PC-9 (cell line): ENCODE measurements at regions not wholly inside any gene's neighbourhood (a gene's known extent, or its start where the extent isn't known, plus 50 kb on each side); places are given as distances from the start of the nearest gene placed in this dataset.

Experiments used
- BruUV-seq: library from RNA; stranded (reverse); fragments of 400-500 nt; replicated peaks from 2 replicates; lab custom pipeline; 2021; lab: Mats Ljungman, UMichigan
- CTCF ChIA-PET: fragments of 300-600 bp; sonication (Branson Sonifier 250); formaldehyde crosslinking; loops from one replicate; lab custom pipeline; 2022; ENCODE audit warnings: antibody characterized with exemption; lab: Charles Lee
- POLR2A ChIA-PET: fragments of 300-600 bp; sonication (Branson Sonifier 250); formaldehyde crosslinking; loops from one replicate; lab custom pipeline; 2022; ENCODE audit warnings: antibody characterized with exemption; ENCODE audit not compliant: unreplicated experiment; lab: Charles Lee
- DNase-seq, 2 experiments: peaks; one replicate each; pipeline versions ENCODE4 v3.0.0 to v3.0.0-alpha.2; 2015 to 2022; ENCODE audit warnings: mixed read lengths in 1 of 2
- H2AFZ ChIP-seq: fragments of 200-600 bp; sonication (generic); 2 replicates; pipeline ENCODE4 v1.8.1; 2017; ENCODE audit warnings: antibody characterized with exemption
- H3F3A ChIP-seq: fragments of 200-600 bp; sonication (generic); 2 replicates; pipeline ENCODE4 v1.8.1; 2017; ENCODE audit warnings: antibody characterized with exemption, mild to moderate bottlenecking, low read depth; ENCODE audit not compliant: insufficient read depth
- H3K27ac ChIP-seq: fragments of 200-600 bp; sonication (generic); 2 replicates; pipeline ENCODE4 v1.6.1; 2016; ENCODE audit warnings: mixed run types
- H3K27me3 ChIP-seq: fragments of 200-600 bp; sonication (generic); 2 replicates; pipeline ENCODE4 v1.6.1; 2016; ENCODE audit warnings: low read depth, mixed run types; ENCODE audit not compliant: insufficient read depth
- H3K36me3 ChIP-seq: fragments of 200-600 bp; sonication (generic); 2 replicates; pipeline ENCODE4 v1.6.1; 2016; ENCODE audit warnings: low read depth, mixed run types
- H3K4me1 ChIP-seq: fragments of 200-600 bp; sonication (generic); replicated peaks from 2 replicates; pipeline ENCODE4 v1.6.1; 2016; ENCODE audit warnings: mixed run types; ENCODE audit not compliant: insufficient read depth
- H3K4me2 ChIP-seq: fragments of 200-600 bp; sonication (generic); 2 replicates; pipeline ENCODE4 v1.6.1; 2017; ENCODE audit warnings: mixed run types
- H3K4me3 ChIP-seq: fragments of 200-600 bp; sonication (generic); 2 replicates; pipeline ENCODE4 v1.6.1; 2016; ENCODE audit warnings: mixed run types
- H3K79me2 ChIP-seq: fragments of 200-600 bp; sonication (generic); 2 replicates; pipeline ENCODE4 v1.6.1; 2017; ENCODE audit warnings: low read depth, mixed run types
- H3K9me2 ChIP-seq: fragments of 200-600 bp; sonication (generic); 2 replicates; pipeline ENCODE4 v1.8.1; 2017; ENCODE audit warnings: mild to moderate bottlenecking; ENCODE audit not compliant: insufficient read depth
- H3K9me3 ChIP-seq: fragments of 200-600 bp; sonication (generic); 2 replicates; pipeline ENCODE4 v1.8.1; 2016; ENCODE audit warnings: low read depth; ENCODE audit not compliant: insufficient read depth
- H4K20me1 ChIP-seq: fragments of 200-600 bp; sonication (generic); 2 replicates; pipeline ENCODE4 v1.8.1; 2017; ENCODE audit not compliant: insufficient read depth
- EZH2 ChIP-seq: fragments of 200-600 bp; sonication (generic); IDR thresholded peaks from 2 replicates; pipeline ENCODE4 v1.8.0; 2017; ENCODE audit warnings: antibody characterized with exemption, low read depth
- intact Hi-C: fragments of 100-400 bp; cut with micrococcal nuclease; formaldehyde crosslinking; loops from one replicate; pipeline ENCODE4 v1.10.0; 2022; ENCODE audit not compliant: unreplicated experiment
- TF ChIP-seq, protein P1 (sequence below): fragments of 200-600 bp; sonication (generic); conservative IDR thresholded peaks from 2 replicates; pipeline ENCODE4 v1.6.1; 2017; ENCODE audit warnings: mixed run types, antibody characterized with exemption, mild to moderate bottlenecking, moderate library complexity

DNA sequence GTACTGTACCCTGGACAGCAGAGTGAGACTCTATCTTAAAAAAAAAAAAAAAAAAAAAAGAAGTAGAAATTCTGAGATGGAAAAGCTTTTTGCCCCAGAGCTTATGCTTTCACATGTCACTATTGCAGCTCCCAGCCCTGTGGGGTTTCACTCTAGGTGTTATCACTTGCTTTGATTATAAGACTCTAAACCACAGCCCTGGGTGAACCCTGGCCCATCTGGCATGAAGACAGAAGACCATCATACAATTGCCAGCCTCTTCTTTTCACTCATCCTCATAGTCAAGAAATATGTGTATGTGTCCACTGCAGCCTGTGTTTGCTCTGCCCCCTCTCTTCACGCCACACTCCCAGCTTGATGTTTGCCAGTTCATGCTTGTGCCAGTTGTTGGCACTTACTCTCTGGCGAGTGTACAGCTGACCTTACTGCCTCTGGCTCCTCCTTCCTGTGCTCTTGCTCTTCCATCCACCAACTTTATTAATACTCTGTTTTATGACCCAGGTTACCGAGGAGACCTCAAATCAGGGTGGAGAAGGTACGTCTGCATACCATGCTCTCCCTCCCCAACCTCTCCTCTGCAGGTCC is 136.7 kb upstream of the NCK2 start:
- no peak for DNase-seq
- H2AFZ ChIP-seq: no peak overlapping the region
- H3K36me3 ChIP-seq: no peaks in the 10 kb centered on the region
- H3F3A ChIP-seq: no peaks in the 10 kb centered on the region
- no peak overlapping the region for H3K4me3 ChIP-seq
- no peaks in the 10 kb centered on the region for H4K20me1 ChIP-seq
- peaks cover 4% of the 10 kb centered on the region; the same call in 1 of the 2 replicates for H3K27me3 ChIP-seq
- H3K79me2 ChIP-seq: no peaks in the 10 kb centered on the region
- BruUV-seq: no TSS peak
- H3K27ac ChIP-seq: no peak overlapping the region
- no peaks in the 10 kb centered on the region for H3K4me1 ChIP-seq
- H3K4me2 ChIP-seq: no peak overlapping the region
- intact Hi-C loops: no loop called here
- ChIA-PET POLR2A (no interaction called here), CTCF (interaction anchor here (0.6 kb wide), 1 partner anchor 129 kb away, joined by 3 read pairs; no protein-coding TSS in a partner anchor)
- H3K9me3 ChIP-seq: no peaks in the 10 kb centered on the region
- TF ChIP-seq EZH2: no peak
- TF ChIP-seq, protein P1, sequence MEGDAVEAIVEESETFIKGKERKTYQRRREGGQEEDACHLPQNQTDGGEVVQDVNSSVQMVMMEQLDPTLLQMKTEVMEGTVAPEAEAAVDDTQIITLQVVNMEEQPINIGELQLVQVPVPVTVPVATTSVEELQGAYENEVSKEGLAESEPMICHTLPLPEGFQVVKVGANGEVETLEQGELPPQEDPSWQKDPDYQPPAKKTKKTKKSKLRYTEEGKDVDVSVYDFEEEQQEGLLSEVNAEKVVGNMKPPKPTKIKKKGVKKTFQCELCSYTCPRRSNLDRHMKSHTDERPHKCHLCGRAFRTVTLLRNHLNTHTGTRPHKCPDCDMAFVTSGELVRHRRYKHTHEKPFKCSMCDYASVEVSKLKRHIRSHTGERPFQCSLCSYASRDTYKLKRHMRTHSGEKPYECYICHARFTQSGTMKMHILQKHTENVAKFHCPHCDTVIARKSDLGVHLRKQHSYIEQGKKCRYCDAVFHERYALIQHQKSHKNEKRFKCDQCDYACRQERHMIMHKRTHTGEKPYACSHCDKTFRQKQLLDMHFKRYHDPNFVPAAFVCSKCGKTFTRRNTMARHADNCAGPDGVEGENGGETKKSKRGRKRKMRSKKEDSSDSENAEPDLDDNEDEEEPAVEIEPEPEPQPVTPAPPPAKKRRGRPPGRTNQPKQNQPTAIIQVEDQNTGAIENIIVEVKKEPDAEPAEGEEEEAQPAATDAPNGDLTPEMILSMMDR: no peak
- H3K9me2 ChIP-seq: no peaks in the 10 kb centered on the region

DNA sequence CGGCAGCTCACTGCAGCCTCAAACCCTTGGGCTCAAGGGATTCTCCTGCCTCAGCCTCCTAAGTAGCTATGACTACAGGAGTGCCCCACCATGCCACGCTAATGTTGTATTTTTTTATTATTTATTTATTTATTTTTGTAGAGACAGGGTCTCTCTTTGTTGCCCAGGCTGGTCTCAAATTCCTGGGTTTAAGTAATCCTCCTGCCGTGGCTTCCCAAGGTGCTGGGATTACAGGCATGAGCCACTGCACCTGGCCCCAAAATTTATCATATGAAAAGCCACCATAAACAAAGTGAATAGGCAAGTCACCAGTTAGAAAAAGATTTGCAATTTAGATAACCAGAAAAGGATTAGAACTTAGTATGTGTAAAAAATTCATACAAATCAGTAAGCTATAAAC is 138.6 kb upstream of the NCK2 start:
- no peaks in the 10 kb centered on the region for H3K79me2 ChIP-seq
- no peaks in the 10 kb centered on the region for H3K36me3 ChIP-seq
- no peaks in the 10 kb centered on the region for H3F3A ChIP-seq
- no peaks in the 10 kb centered on the region for H3K9me2 ChIP-seq
- ChIA-PET CTCF (no interaction called here), POLR2A (no interaction called here)
- no peak overlapping the region for H3K4me2 ChIP-seq
- no peak for DNase-seq
- H3K27ac ChIP-seq: no peak overlapping the region
- no TSS peak for BruUV-seq
- no peak overlapping the region for H2AFZ ChIP-seq
- no peaks in the 10 kb centered on the region for H3K9me3 ChIP-seq
- intact Hi-C loops: no loop called here
- no peak for TF ChIP-seq EZH2
- TF ChIP-seq, protein P1: no peak
- no peaks in the 10 kb centered on the region for H3K4me1 ChIP-seq
- no peaks in the 10 kb centered on the region for H4K20me1 ChIP-seq
- peaks cover 9% of the 10 kb centered on the region; the same call in 1 of the 2 replicates for H3K27me3 ChIP-seq
- no peak overlapping the region for H3K4me3 ChIP-seq

DNA sequence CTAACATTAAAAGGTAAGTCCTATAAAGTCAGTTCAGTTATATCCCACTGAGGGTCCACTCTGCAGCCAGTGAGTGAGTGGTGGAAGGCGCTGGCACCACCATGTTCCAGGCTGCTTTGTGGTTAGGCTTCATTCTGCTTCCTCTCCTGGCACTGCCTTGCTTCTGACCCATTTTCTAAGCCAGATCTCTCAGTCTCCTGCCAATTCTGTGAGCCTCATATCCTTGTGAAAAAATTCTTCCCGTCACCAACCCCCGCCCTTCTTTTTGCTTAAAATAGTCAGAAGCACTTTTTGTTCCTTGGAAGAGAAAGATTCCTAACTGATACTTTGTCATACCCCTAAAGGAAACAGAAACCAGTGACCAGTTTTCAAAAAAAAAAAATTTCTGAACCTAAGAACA is 139.8 kb upstream of the NCK2 start:
- no peak overlapping the region for H3K4me3 ChIP-seq
- CTCF ChIA-PET: no interaction called here
- no peaks in the 10 kb centered on the region for H3K36me3 ChIP-seq
- H4K20me1 ChIP-seq: no peaks in the 10 kb centered on the region
- no peak for TF ChIP-seq EZH2
- TF ChIP-seq, protein P1: no peak
- no peak overlapping the region for H3K27ac ChIP-seq
- no peaks in the 10 kb centered on the region for H3K9me2 ChIP-seq
- H3K79me2 ChIP-seq: no peaks in the 10 kb centered on the region
- POLR2A ChIA-PET: no interaction called here
- no peaks in the 10 kb centered on the region for H3F3A ChIP-seq
- no peak for DNase-seq
- no TSS peak for BruUV-seq
- H3K27me3 ChIP-seq: peaks cover 19% of the 10 kb centered on the region; the same call in 1 of the 2 replicates
- no peak overlapping the region for H2AFZ ChIP-seq
- no peaks in the 10 kb centered on the region for H3K9me3 ChIP-seq
- H3K4me1 ChIP-seq: no peaks in the 10 kb centered on the region
- intact Hi-C loops: no loop called here
- H3K4me2 ChIP-seq: no peak overlapping the region
